HepG2 (cell line): ENCODE measurements at regions not wholly inside any gene's neighbourhood (a gene's known extent, or its start where the extent isn't known, plus 50 kb on each side); places are given as distances from the start of the nearest gene placed in this dataset.
"Not testable (repeated sequence)": the region's sequence is repeated elsewhere in the genome, so short reads cannot be mapped to it uniquely, and the experiment has no call there.

Experiments used
- ATAC-seq: fragments of 200-7000 bp; cut with Tn5 transposase; 3 replicates; pipeline ENCODE4 v1.9.1; 2020; ENCODE audit warnings: mild to moderate bottlenecking, moderate library complexity
- BruUV-seq: library from RNA; stranded (reverse); fragments of 400-500 nt; replicated peaks from 2 replicates; lab custom pipeline; 2021; lab: Mats Ljungman, UMichigan
- CTCF ChIA-PET: fragments of 300-600 bp; formaldehyde crosslinking; extraction: SDS; loops from one replicate; lab custom pipeline; 2021; ENCODE audit warnings: low total read pairs, inconsistent platforms, low intra/inter-chr PET ratio; lab: Yijun Ruan, JAX
- POLR2A ChIA-PET: fragments of 350-600 bp; sonication (Branson Sonifier 250); formaldehyde crosslinking; loops from one replicate; lab custom pipeline; 2020; ENCODE audit warnings: antibody characterized with exemption, inconsistent platforms; lab: Yijun Ruan, JAX
- DNase-seq: peaks from one replicate; pipeline ENCODE4 v3.0.0-alpha.2; 2015; ENCODE audit warnings: low spot score
- FAIRE-seq: peaks from 3 replicates; lab custom pipeline; 2011; peaks lifted over from hg19 to GRCh38; lab: Jason Lieb, UNC
- H2AFZ ChIP-seq: one replicate; pipeline ENCODE4 v1.6.1; 2011; ENCODE audit warnings: low read length, inconsistent platforms
- H3K27ac ChIP-seq: fragments of 300-600 bp; 3 replicates; pipeline ENCODE4 v1.8.0; 2011; ENCODE audit warnings: mixed run types, mild to moderate bottlenecking, mixed read lengths, low read length, inconsistent platforms; ENCODE audit not compliant: insufficient read depth; ENCODE audit errors: extremely low read length
- H3K27me3 ChIP-seq, 2 experiments: fragments of 200-600 bp in 1 of 2; 2 replicates in 1 of 2; 3 replicates in 1 of 2; pipeline versions ENCODE4 v1.6.0 to v1.8.0; 2011; ENCODE audit warnings: low read length in 2 of 2, mild to moderate bottlenecking in 2 of 2, moderate library complexity in 2 of 2, inconsistent platforms in 1 of 2; ENCODE audit not compliant: insufficient read depth in 2 of 2, control insufficient read depth in 1 of 2
- H3K36me3 ChIP-seq, 2 experiments: fragments of 200-600 bp in 1 of 2; replicated peaks in 1 of 2; 2 replicates in 1 of 2; 3 replicates in 1 of 2; pipeline versions ENCODE4 v1.5.1 to v1.8.0; 2011; ENCODE audit warnings: low read length in 2 of 2, inconsistent platforms in 1 of 2; ENCODE audit not compliant: insufficient read depth in 2 of 2, control insufficient read depth in 1 of 2
- H3K4me1 ChIP-seq: 2 replicates; pipeline ENCODE4 v1.5.1; 2012; ENCODE audit warnings: low read length, inconsistent platforms; ENCODE audit not compliant: insufficient read depth
- H3K4me2 ChIP-seq: 2 replicates; pipeline ENCODE4 v1.6.0; 2011; ENCODE audit warnings: low read depth, low read length, inconsistent platforms
- H3K4me3 ChIP-seq, 3 experiments: fragments of 200-600 bp in 1 of 3; sonication (generic), shearing (Covaris generic) in 1 of 3; replicated peaks in 1 of 3; 2 replicates each; pipeline ENCODE4 v1.5.1; 2011 to 2016; ENCODE audit warnings: low read length in 3 of 3, inconsistent platforms in 2 of 3, low read depth in 2 of 3, mild to moderate bottlenecking in 2 of 3, control low read depth in 1 of 3, mixed read lengths in 1 of 3; ENCODE audit not compliant: insufficient read depth in 1 of 3
- H3K79me2 ChIP-seq: one replicate; pipeline ENCODE4 v1.6.1; 2011; ENCODE audit warnings: low read length, inconsistent platforms; ENCODE audit not compliant: insufficient read depth
- H3K9ac ChIP-seq: 2 replicates; pipeline ENCODE4 v1.6.0; 2011; ENCODE audit warnings: mild to moderate bottlenecking, low read depth, low read length, inconsistent platforms; ENCODE audit not compliant: insufficient read depth
- H3K9me3 ChIP-seq: 2 replicates; pipeline ENCODE4 v1.5.1; 2012; ENCODE audit warnings: mild to moderate bottlenecking, low read length
- H4K20me1 ChIP-seq: 2 replicates; pipeline ENCODE4 v1.6.0; 2011; ENCODE audit warnings: inconsistent platforms, mild to moderate bottlenecking, low read length, moderate library complexity; ENCODE audit not compliant: insufficient read depth
- ARHGAP35 ChIP-seq: sonication (generic); formaldehyde crosslinking; IDR thresholded peaks from 2 replicates; pipeline ENCODE4 v1.9.0; 2022; ENCODE audit warnings: mild to moderate bottlenecking, inconsistent platforms, moderate library complexity, missing genetic modification reagents, borderline replicate concordance
- EHMT2 ChIP-seq: fragments of 200-600 bp; sonication (generic); IDR thresholded peaks from 2 replicates; pipeline ENCODE4 v1.7.0; 2017; ENCODE audit warnings: antibody characterized with exemption, low read depth, low read length, borderline replicate concordance
- FOXK2 ChIP-seq: fragments of 450-650 bp; IDR thresholded peaks from 2 replicates; pipeline ENCODE4 v1.6.1; 2016
- NKX3-1 ChIP-seq: sonication (generic); formaldehyde crosslinking; IDR thresholded peaks from 2 replicates; pipeline ENCODE4 v1.5.0; 2020; ENCODE audit warnings: missing genetic modification reagents
- PHB2 ChIP-seq: fragments of 450-650 bp; IDR thresholded peaks from 2 replicates; pipeline ENCODE4 v1.6.1; 2018; ENCODE audit not compliant: partially characterized antibody
- TRIM24 ChIP-seq: sonication (generic); formaldehyde crosslinking; IDR thresholded peaks from 2 replicates; pipeline ENCODE4 v1.8.0; 2022; ENCODE audit warnings: mild to moderate bottlenecking, missing genetic modification reagents
- ZNF256 ChIP-seq: sonication (generic); formaldehyde crosslinking; conservative IDR thresholded peaks from 2 replicates; pipeline ENCODE4 v1.4.0; 2020; ENCODE audit warnings: missing genetic modification reagents
- ZNF614 ChIP-seq: IDR thresholded peaks from 2 replicates; pipeline ENCODE4 v1.6.1; 2018; ENCODE audit warnings: missing biosample characterization, missing genetic modification reagents, inconsistent platforms, borderline replicate concordance
- WGBS: methylation state at CpG from one replicate; pipeline ENCODE4 v1.1.6; 2017; ENCODE audit warnings: low lambda C conversion rate; 5-methylcytosine and 5-hydroxymethylcytosine counted together
- in situ Hi-C: cut with HindIII; loops from 2 replicates; pipeline ENCODE4 v1.10.0; 2017; ENCODE audit warnings: low pct_unique_long_range_greater_than_20kb; ENCODE audit not compliant: extremely low pct_ligation_motif_present
- intact Hi-C: fragments of 100-400 bp; cut with micrococcal nuclease; formaldehyde crosslinking; loops from one replicate; pipeline ENCODE4 v1.10.0; 2022; ENCODE audit not compliant: unreplicated experiment
- TF ChIP-seq, protein P1 (sequence below): sonication (generic); formaldehyde crosslinking; IDR thresholded peaks from 2 replicates; pipeline ENCODE4 v1.4.0; 2020; ENCODE audit warnings: mild to moderate bottlenecking, missing genetic modification reagents
- TF ChIP-seq, protein P2 (sequence below): sonication (generic); formaldehyde crosslinking; IDR thresholded peaks from 2 replicates; pipeline ENCODE4 v1.4.0; 2020; ENCODE audit warnings: missing genetic modification reagents

DNA sequence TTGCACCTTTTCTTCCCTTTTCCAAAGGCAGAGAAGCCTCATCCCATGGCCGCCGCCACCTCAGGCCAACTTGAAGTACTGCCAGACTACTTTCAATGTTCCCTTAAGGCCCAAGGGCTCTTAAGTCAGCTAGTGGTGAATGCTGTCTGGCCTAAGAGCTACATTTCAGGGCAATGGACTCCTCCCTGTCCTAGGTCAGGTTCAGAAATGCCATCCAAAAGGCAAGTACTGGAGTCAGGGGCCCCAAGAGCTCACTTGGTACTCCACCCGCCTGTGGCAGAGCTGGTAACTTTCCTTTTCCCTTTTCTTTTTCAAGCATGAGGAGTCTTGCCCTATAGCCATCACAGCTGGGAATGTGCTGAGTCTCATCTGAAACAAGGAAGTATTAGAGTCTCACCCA lies 327.1 kb downstream of the NAP1L3 start:
- no peak overlapping the region for H3K4me3 ChIP-seq
- no peak overlapping the region for H3K27ac ChIP-seq
- CTCF ChIA-PET: no interaction called here
- 74% methylated on average over 3 of the region's 3 CpGs for WGBS
- no peak overlapping the region for H3K4me2 ChIP-seq
- H3K9me3 ChIP-seq: peaks cover 16% of the 10 kb centered on the region; the same call in 1 of the 2 replicates
- in situ Hi-C loops: no loop called here
- no peaks in the 10 kb centered on the region for H3K36me3 ChIP-seq
- POLR2A ChIA-PET: no interaction called here
- H2AFZ ChIP-seq: no peak overlapping the region
- DNase-seq (no peak), FAIRE-seq (no peak), ATAC-seq (no peak)
- no peak overlapping the region for H3K9ac ChIP-seq
- no peaks in the 10 kb centered on the region for H3K4me1 ChIP-seq
- BruUV-seq: no TSS peak
- no peaks in the 10 kb centered on the region for H3K79me2 ChIP-seq
- H4K20me1 ChIP-seq: no peaks in the 10 kb centered on the region
- H3K27me3 ChIP-seq: no peaks in the 10 kb centered on the region
- TF ChIP-seq ARHGAP35: no peak
- no peak for TF ChIP-seq ZNF256
- TF ChIP-seq EHMT2: no peak
- no peak for TF ChIP-seq NKX3-1 (CRISPR knock-in tag)
- TF ChIP-seq TRIM24 (CRISPR knock-in tag): no peak
- TF ChIP-seq, protein P1, sequence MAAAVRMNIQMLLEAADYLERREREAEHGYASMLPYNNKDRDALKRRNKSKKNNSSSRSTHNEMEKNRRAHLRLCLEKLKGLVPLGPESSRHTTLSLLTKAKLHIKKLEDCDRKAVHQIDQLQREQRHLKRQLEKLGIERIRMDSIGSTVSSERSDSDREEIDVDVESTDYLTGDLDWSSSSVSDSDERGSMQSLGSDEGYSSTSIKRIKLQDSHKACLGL (CRISPR knock-in tag): no peak
- TF ChIP-seq, protein P2, sequence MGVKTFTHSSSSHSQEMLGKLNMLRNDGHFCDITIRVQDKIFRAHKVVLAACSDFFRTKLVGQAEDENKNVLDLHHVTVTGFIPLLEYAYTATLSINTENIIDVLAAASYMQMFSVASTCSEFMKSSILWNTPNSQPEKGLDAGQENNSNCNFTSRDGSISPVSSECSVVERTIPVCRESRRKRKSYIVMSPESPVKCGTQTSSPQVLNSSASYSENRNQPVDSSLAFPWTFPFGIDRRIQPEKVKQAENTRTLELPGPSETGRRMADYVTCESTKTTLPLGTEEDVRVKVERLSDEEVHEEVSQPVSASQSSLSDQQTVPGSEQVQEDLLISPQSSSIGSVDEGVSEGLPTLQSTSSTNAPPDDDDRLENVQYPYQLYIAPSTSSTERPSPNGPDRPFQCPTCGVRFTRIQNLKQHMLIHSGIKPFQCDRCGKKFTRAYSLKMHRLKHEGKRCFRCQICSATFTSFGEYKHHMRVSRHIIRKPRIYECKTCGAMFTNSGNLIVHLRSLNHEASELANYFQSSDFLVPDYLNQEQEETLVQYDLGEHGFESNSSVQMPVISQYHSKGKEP (CRISPR knock-in tag): no peak
- TF ChIP-seq ZNF614: no peak
- no peak for TF ChIP-seq PHB2
- TF ChIP-seq FOXK2: no peak
- intact Hi-C loops: no loop called here

DNA sequence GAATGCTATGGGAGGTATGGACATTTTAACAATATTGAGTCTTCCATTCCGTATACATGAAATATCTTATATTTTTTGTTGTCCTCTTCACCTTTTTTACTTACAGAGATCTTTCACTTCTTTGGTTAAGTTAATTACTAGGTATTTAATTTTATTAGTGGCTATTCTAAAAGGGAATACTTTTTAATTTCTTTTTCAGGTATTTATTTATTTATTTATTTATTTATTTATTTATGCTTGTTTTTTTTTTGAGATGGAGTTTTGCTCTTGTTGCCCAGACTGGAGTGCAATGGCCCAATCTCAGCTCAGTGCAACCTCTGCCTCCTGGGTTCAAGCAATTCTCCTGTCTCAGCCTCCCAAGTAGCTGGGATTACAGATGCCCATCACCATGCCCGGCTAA lies 329.1 kb downstream of the NAP1L3 start:
- POLR2A ChIA-PET, H3K4me3 ChIP-seq, H3K4me2 ChIP-seq, H3K27ac ChIP-seq, DNase-seq, in situ Hi-C loops, H3K27me3 ChIP-seq, H3K4me1 ChIP-seq, H4K20me1 ChIP-seq, BruUV-seq, FAIRE-seq, CTCF ChIA-PET, H3K36me3 ChIP-seq, ATAC-seq, H3K9ac ChIP-seq, intact Hi-C loops, H3K79me2 ChIP-seq, H2AFZ ChIP-seq: not testable (repeated sequence)
- peaks cover 16% of the 10 kb centered on the region; the same call in 1 of the 2 replicates for H3K9me3 ChIP-seq
- 30% methylated on average over 1 of the region's 2 CpGs for WGBS
